GM23248 (cell line): ENCODE measurements at regions not wholly inside any gene's neighbourhood (a gene's known extent, or its start where the extent isn't known, plus 50 kb on each side); places are given as distances from the start of the nearest gene placed in this dataset.

Experiments
- EZH2 ChIP-seq: fragments of 200-600 bp; sonication (generic); IDR thresholded peaks from 2 replicates; pipeline ENCODE4 v1.6.1; 2018; ENCODE audit warnings: antibody characterized with exemption, mild to moderate bottlenecking; ENCODE audit not compliant: insufficient read depth, poor library complexity, severe bottlenecking
- EZH2phosphoT487 ChIP-seq: fragments of 200-600 bp; sonication (generic); IDR thresholded peaks from 2 replicates; pipeline ENCODE4 v1.6.1; 2018; ENCODE audit warnings: antibody characterized with exemption, moderate library complexity, mild to moderate bottlenecking, low read depth; ENCODE audit not compliant: insufficient read depth

GRCh38 chr7:16357921-16358320, 63.4 kb downstream of the CRPPA start:
- TF ChIP-seq EZH2phosphoT487 (no peak), EZH2 (no peak)
